ENCODE measurements at regions not wholly inside any gene's neighbourhood (a gene's known extent, or its start where the extent isn't known, plus 50 kb on each side); places are given as distances from the start of the nearest gene placed in this dataset.

DNA sequence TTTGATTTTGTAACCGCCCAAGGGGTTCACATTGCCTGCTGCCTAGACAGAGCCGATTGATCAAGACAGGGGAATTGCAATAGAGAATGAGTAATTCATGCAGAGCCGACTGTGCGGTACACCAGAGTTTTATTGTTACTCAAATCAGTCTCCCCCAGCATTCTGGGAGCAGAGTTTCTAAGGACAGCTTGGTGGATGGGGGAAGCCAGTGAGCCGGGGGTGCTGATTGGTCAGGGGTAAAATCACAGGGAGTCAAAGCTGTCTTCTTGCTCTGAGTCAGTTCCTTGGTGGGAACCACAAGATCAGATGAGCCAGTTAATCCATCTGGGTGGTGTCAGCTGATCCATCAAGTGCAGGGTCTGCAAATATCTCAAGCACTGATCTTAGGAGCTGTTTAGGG, 60.0 kb upstream of the EZR start:
- H3K27ac ChIP-seq: no peak overlapping the region
- no peak for ATAC-seq
- no peak for DNase-seq

GRCh38 chr6:158877716-158878115, 58.5 kb upstream of the EZR start:
- H3K27me3 ChIP-seq (ENCODE audit: low read depth): no peaks in the 10 kb centered on the region
- intact Hi-C loops (cut with DNase I): no loop called here
- ATAC-seq: no peak
- H3K27ac ChIP-seq: no peak overlapping the region
- no peaks in the 10 kb centered on the region for H3K4me1 ChIP-seq
- no peak overlapping the region for H3K4me3 ChIP-seq
- no peaks in the 10 kb centered on the region for H3K9me3 ChIP-seq
- DNase-seq: no peak
- no peak for TF ChIP-seq CTCF (IDR thresholded peaks at IDR 0.05)
- H3K36me3 ChIP-seq: no peaks in the 10 kb centered on the region

More for the DNA sequence above, 60.0 kb upstream of the EZR start:
- H3K36me3 ChIP-seq: no peaks in the 10 kb centered on the region
- intact Hi-C loops (cut with DNase I): no loop called here
- no peak overlapping the region for H3K4me3 ChIP-seq
- H3K9me3 ChIP-seq: no peaks in the 10 kb centered on the region
- no peak for TF ChIP-seq CTCF (IDR thresholded peaks at IDR 0.05)
- no peaks in the 10 kb centered on the region for H3K27me3 ChIP-seq (ENCODE audit: low read depth)
- no peaks in the 10 kb centered on the region for H3K4me1 ChIP-seq

DNA sequence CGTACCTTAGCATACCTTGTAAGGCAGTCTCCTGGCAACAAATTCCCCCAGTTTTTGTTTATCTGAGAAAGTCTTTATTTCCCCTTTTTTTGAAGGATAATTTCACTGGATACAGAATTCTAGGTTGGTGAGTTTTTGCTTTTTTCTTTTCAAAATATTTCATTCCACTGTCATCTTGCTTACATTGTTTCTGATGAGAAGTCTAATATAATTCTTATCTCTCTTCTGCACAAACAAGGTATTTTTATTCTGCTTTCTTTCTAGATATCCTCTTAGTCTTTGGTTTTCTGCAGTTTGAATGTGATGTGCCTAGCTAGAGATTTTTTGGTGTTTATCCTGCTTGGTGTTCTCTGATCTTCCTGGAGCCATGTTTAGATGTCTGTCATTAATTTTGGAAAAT, 57.7 kb upstream of the EZR start:
- H3K27me3 ChIP-seq (ENCODE audit: low read depth): no peaks in the 10 kb centered on the region
- ATAC-seq (no peak), DNase-seq (no peak)
- no peaks in the 10 kb centered on the region for H3K4me1 ChIP-seq
- intact Hi-C loops (cut with DNase I): no loop called here
- no peaks in the 10 kb centered on the region for H3K9me3 ChIP-seq
- no peak for TF ChIP-seq CTCF (IDR thresholded peaks at IDR 0.05)
- no peaks in the 10 kb centered on the region for H3K36me3 ChIP-seq
- H3K4me3 ChIP-seq: no peak overlapping the region
- H3K27ac ChIP-seq: no peak overlapping the region

GRCh38 chr6:158870649-158870957, 51.4 kb upstream of the EZR start:
- Histone ChIP-seq H3K27ac (peak overlapping the region; percentile 90), H3K27me3 (ENCODE audit: low read depth) (no peaks in the 10 kb centered on the region), H3K4me3 (no peak overlapping the region), H3K9me3 (no peaks in the 10 kb centered on the region), H3K4me1 (peaks cover 4% of the 10 kb centered on the region), H3K36me3 (no peaks in the 10 kb centered on the region)
- no peak for TF ChIP-seq CTCF (IDR thresholded peaks at IDR 0.05)
- no peak for DNase-seq
- intact Hi-C loops (cut with DNase I): no loop called here
- no peak for ATAC-seq

GRCh38 chr6:158869826-158870648, 50.9 kb upstream of the EZR start:
- H3K27ac ChIP-seq: peak overlapping the region; percentile 90
- peaks cover 4% of the 10 kb centered on the region for H3K4me1 ChIP-seq
- H3K36me3 ChIP-seq: no peaks in the 10 kb centered on the region
- DNase-seq (peak; percentile 92), ATAC-seq (peak; percentile 93 to 96)
- peak overlapping the region; percentile 48 for H3K4me3 ChIP-seq
- TF ChIP-seq CTCF (IDR thresholded peaks at IDR 0.05): peak; percentile 18
- H3K27me3 ChIP-seq (ENCODE audit: low read depth): no peaks in the 10 kb centered on the region
- no peaks in the 10 kb centered on the region for H3K9me3 ChIP-seq
- intact Hi-C loops (cut with DNase I): no loop called here

Data from lower lobe of right lung (tissue), 2 donors.